EH (cell line): ENCODE measurements at regions not wholly inside any gene's neighbourhood (a gene's known extent, or its start where the extent isn't known, plus 50 kb on each side); places are given as distances from the start of the nearest gene placed in this dataset.
"Not testable (repeated sequence)": the region's sequence is repeated elsewhere in the genome, so short reads cannot be mapped to it uniquely, and the experiment has no call there.

Experiments used
- DNase-seq: peaks from one replicate; pipeline ENCODE4 v3.0.0-alpha.2; 2015; ENCODE audit warnings: low read depth

GRCh38 chr1:149278156-149278555, 174.8 kb upstream of the NBPF9 start:
- DNase-seq = not testable (repeated sequence)

GRCh38 chr1:149279015-149279414, 175.7 kb upstream of the NBPF9 start:
- not testable (repeated sequence) for DNase-seq

- not testable (repeated sequence) for DNase-seq
Measured at GRCh38 chr1:149279512-149279911, 176.2 kb upstream of the NBPF9 start.

- DNase-seq = not testable (repeated sequence)
Measured at GRCh38 chr1:149284773-149285172, 181.4 kb upstream of the NBPF9 start.

GRCh38 chr1:149285205-149285604, 181.9 kb upstream of the NBPF9 start:
- not testable (repeated sequence) for DNase-seq

GRCh38 chr1:149285638-149286037, 182.3 kb upstream of the NBPF9 start:
- DNase-seq = not testable (repeated sequence)

- not testable (repeated sequence) for DNase-seq
Measured at GRCh38 chr1:149288580-149288979, 185.2 kb upstream of the NBPF9 start.

- DNase-seq = not testable (repeated sequence)
Measured at GRCh38 chr1:149300478-149301218, 174.2 kb upstream of the NBPF19 start.

- DNase-seq = not testable (repeated sequence)
Measured at GRCh38 chr1:149301282-149301681, 173.6 kb upstream of the NBPF19 start.

GRCh38 chr1:149304796-149305195, 170.0 kb upstream of the NBPF19 start:
- not testable (repeated sequence) for DNase-seq

GRCh38 chr1:149307640-149308039, 167.2 kb upstream of the NBPF19 start:
- DNase-seq = not testable (repeated sequence)

GRCh38 chr1:149314921-149315320, 159.9 kb upstream of the NBPF19 start:
- not testable (repeated sequence) for DNase-seq

- DNase-seq = not testable (repeated sequence)
Measured at GRCh38 chr1:149320971-149321731, 153.7 kb upstream of the NBPF19 start.

- DNase-seq = not testable (repeated sequence)
Measured at GRCh38 chr1:149321732-149322016, 153.2 kb upstream of the NBPF19 start.

- not testable (repeated sequence) for DNase-seq
Measured at GRCh38 chr1:149330081-149330335, 144.8 kb upstream of the NBPF19 start.

- DNase-seq = not testable (repeated sequence)
Measured at GRCh38 chr1:149336082-149336481, 138.8 kb upstream of the NBPF19 start.

- DNase-seq = not testable (repeated sequence)
Measured at GRCh38 chr1:149338221-149338691, 136.6 kb upstream of the NBPF19 start.

GRCh38 chr1:149338698-149339097, 136.1 kb upstream of the NBPF19 start:
- DNase-seq = not testable (repeated sequence)

GRCh38 chr1:149349448-149349847, 125.4 kb upstream of the NBPF19 start:
- not testable (repeated sequence) for DNase-seq

- not testable (repeated sequence) for DNase-seq
Measured at GRCh38 chr1:149352205-149352604, 122.6 kb upstream of the NBPF19 start.

- DNase-seq = not testable (repeated sequence)
Measured at GRCh38 chr1:149354579-149354978, 120.3 kb upstream of the NBPF19 start.

GRCh38 chr1:149355748-149356147, 119.1 kb upstream of the NBPF19 start:
- DNase-seq = not testable (repeated sequence)

GRCh38 chr1:149356152-149356551, 118.7 kb upstream of the NBPF19 start:
- not testable (repeated sequence) for DNase-seq
